PFSK-1 (cell line): ENCODE measurements at regions not wholly inside any gene's neighbourhood (a gene's known extent, or its start where the extent isn't known, plus 50 kb on each side); places are given as distances from the start of the nearest gene placed in this dataset.

ENCODE experiments used
- FOXP2 ChIP-seq: optimal IDR thresholded peaks from 2 replicates; pipeline ENCODE3; 2011; ENCODE audit warnings: borderline replicate concordance, control low read depth, inconsistent platforms; ENCODE audit not compliant: insufficient read depth; ENCODE audit errors: extremely low read length, extremely low read depth
- POLR2AphosphoS5 ChIP-seq: IDR thresholded peaks from 2 replicates; pipeline ENCODE4 v1.6.1; 2012; ENCODE audit warnings: low read depth, mild to moderate bottlenecking, control low read depth, low read length, moderate library complexity
- REST ChIP-seq, 2 experiments: IDR thresholded peaks; 2 replicates each; pipeline versions ENCODE4 v1.6.1 to v1.8.0; 2011 to 2012; ENCODE audit warnings: low read depth in 2 of 2, low read length in 2 of 2, control low read depth in 1 of 2, inconsistent platforms in 1 of 2, mild to moderate bottlenecking in 1 of 2, moderate library complexity in 1 of 2; ENCODE audit not compliant: insufficient read depth in 1 of 2
- SIN3A ChIP-seq: IDR thresholded peaks from 2 replicates; pipeline ENCODE4 v1.6.1; 2012; ENCODE audit warnings: mild to moderate bottlenecking, low read length, moderate library complexity, borderline replicate concordance; ENCODE audit not compliant: insufficient read depth
- TAF1 ChIP-seq: IDR thresholded peaks from 2 replicates; pipeline ENCODE4 v1.6.1; 2012; ENCODE audit warnings: low read length, control low read depth, borderline replicate concordance; ENCODE audit not compliant: insufficient read depth

GRCh38 chr2:160816916-160817499 is 323.4 kb upstream of the RBMS1 start:
- TF ChIP-seq REST (IDR thresholded peaks at IDR 0.05; ENCODE audit: insufficient read depth in 1 of 2, low read depth in 2 of 2, low read length in 2 of 2): no peak
- TF ChIP-seq TAF1: no peak
- no peak for TF ChIP-seq SIN3A
- TF ChIP-seq POLR2AphosphoS5: no peak

GRCh38 chr2:160820691-160821090 is 327.1 kb upstream of the RBMS1 start:
- TF ChIP-seq REST (IDR thresholded peaks at IDR 0.05; ENCODE audit: insufficient read depth in 1 of 2, low read depth in 2 of 2, low read length in 2 of 2) (no peak), POLR2AphosphoS5 (no peak), TAF1 (no peak), FOXP2 (no peak), SIN3A (no peak)

GRCh38 chr2:160822006-160822405 is 328.4 kb upstream of the RBMS1 start:
- TF ChIP-seq REST (IDR thresholded peaks at IDR 0.05; ENCODE audit: insufficient read depth in 1 of 2, low read depth in 2 of 2, low read length in 2 of 2) (no peak), FOXP2 (no peak), POLR2AphosphoS5 (no peak), TAF1 (no peak), SIN3A (no peak)

GRCh38 chr2:160825433-160825832 is 331.8 kb upstream of the RBMS1 start:
- TF ChIP-seq TAF1 (no peak), POLR2AphosphoS5 (no peak), SIN3A (no peak), FOXP2 (no peak), REST (IDR thresholded peaks at IDR 0.05; ENCODE audit: insufficient read depth in 1 of 2, low read depth in 2 of 2, low read length in 2 of 2) (no peak)

- TF ChIP-seq FOXP2: no peak
- TF ChIP-seq TAF1: no peak
- TF ChIP-seq REST (IDR thresholded peaks at IDR 0.05; ENCODE audit: insufficient read depth in 1 of 2, low read depth in 2 of 2, low read length in 2 of 2): no peak
- no peak for TF ChIP-seq SIN3A
- TF ChIP-seq POLR2AphosphoS5: no peak
Measured at GRCh38 chr2:160826496-160826895, 332.9 kb upstream of the RBMS1 start.
